GM12878 (cell line): ENCODE measurements at regions not wholly inside any gene's neighbourhood (a gene's known extent, or its start where the extent isn't known, plus 50 kb on each side); places are given as distances from the start of the nearest gene placed in this dataset.

Experiments used
- CTCF ChIP-seq, 3 experiments: IDR thresholded peaks in 2 of 3; conservative IDR thresholded peaks in 1 of 3; 2 replicates each; pipeline ENCODE4 v1.5.1; 2011; ENCODE audit warnings: low read depth in 3 of 3, low read length in 3 of 3, mild to moderate bottlenecking in 3 of 3, control low read depth in 2 of 3, moderate library complexity in 2 of 3, inconsistent platforms in 1 of 3, mixed read lengths in 1 of 3; ENCODE audit not compliant: control insufficient read depth in 2 of 3, insufficient read depth in 1 of 3; ENCODE audit errors: extremely low read depth in 1 of 3
- EP300 ChIP-seq, 2 experiments: fragments of 150-350 bp in 1 of 2; IDR thresholded peaks; 2 replicates each; pipeline ENCODE4 v1.6.1; 2011 to 2012; ENCODE audit warnings: low read depth in 2 of 2, low read length in 2 of 2, borderline replicate concordance in 1 of 2, improper control_type of control experiment in 1 of 2, inconsistent platforms in 1 of 2; ENCODE audit not compliant: control insufficient read depth in 1 of 2
- GATAD2B ChIP-seq: fragments of 450-650 bp; conservative IDR thresholded peaks from 2 replicates; pipeline ENCODE4 v1.6.1; 2017; ENCODE audit warnings: low read depth, mild to moderate bottlenecking, moderate library complexity
- NFIC ChIP-seq: IDR thresholded peaks from 2 replicates; pipeline ENCODE4 v1.6.1; 2012; ENCODE audit warnings: low read depth, mild to moderate bottlenecking, inconsistent platforms, low read length, moderate library complexity
- NKRF ChIP-seq: fragments of 450-650 bp; conservative IDR thresholded peaks from 2 replicates; pipeline ENCODE4 v1.6.1; 2017; ENCODE audit warnings: mild to moderate bottlenecking, moderate library complexity
- NR2C2 ChIP-seq: IDR thresholded peaks from 2 replicates; pipeline ENCODE4 v1.6.1; 2011; ENCODE audit warnings: borderline replicate concordance, low read depth; ENCODE audit not compliant: control insufficient read depth, insufficient read length
- NR2F1 ChIP-seq: fragments of 450-650 bp; conservative IDR thresholded peaks from 2 replicates; pipeline ENCODE4 v1.6.1; 2017; ENCODE audit warnings: mild to moderate bottlenecking
- POLR2AphosphoS5 ChIP-seq: IDR thresholded peaks from 2 replicates; pipeline ENCODE4 v1.6.1; 2011; ENCODE audit warnings: mild to moderate bottlenecking, low read length, inconsistent platforms
- RCOR1 ChIP-seq: conservative IDR thresholded peaks from 2 replicates; pipeline ENCODE4 v1.6.1; 2012; ENCODE audit warnings: low read depth, low read length, improper control_type of control experiment
- USF2 ChIP-seq: IDR thresholded peaks from 2 replicates; pipeline ENCODE4 v1.6.1; 2011; ENCODE audit warnings: low read depth, low read length, improper control_type of control experiment, borderline replicate concordance

GRCh38 chr5:142259758-142260157 lies 65.1 kb downstream of the SPRY4 start:
- TF ChIP-seq CTCF (IDR thresholded peaks at IDR 0.05 in 2 of 3, conservative IDR thresholded peaks at IDR 0.05 in 1 of 3; ENCODE audit: control insufficient read depth in 2 of 3, extremely low read depth in 1 of 3, insufficient read depth in 1 of 3, low read depth in 3 of 3, low read length in 3 of 3) (no peak), RCOR1 (no peak), POLR2AphosphoS5 (no peak), NR2C2 (no peak), GATAD2B (no peak), EP300 (IDR thresholded peaks at IDR 0.05; ENCODE audit: borderline replicate concordance in 1 of 2, control insufficient read depth in 1 of 2, low read depth in 2 of 2, low read length in 2 of 2) (no peak), NR2F1 (no peak), NKRF (no peak), NFIC (no peak), USF2 (no peak)
